ENCODE measurements at regions not wholly inside any gene's neighbourhood (a gene's known extent, or its start where the extent isn't known, plus 50 kb on each side); places are given as distances from the start of the nearest gene placed in this dataset.

GRCh38 chr12:67790660-67791059, 142.1 kb downstream of the DYRK2 start:
- TF ChIP-seq POLR2A (IDR thresholded peaks at IDR 0.05; ENCODE audit: extremely low read depth, insufficient read length): no peak
- no peak for TF ChIP-seq MAX (IDR thresholded peaks at IDR 0.05; ENCODE audit: low read depth, low read length)
- no peak for TF ChIP-seq CTCF (IDR thresholded peaks at IDR 0.05; ENCODE audit: low read depth, low read length)

Data from NB4 (cell line).